GM23248 (cell line): ENCODE measurements at regions not wholly inside any gene's neighbourhood (a gene's known extent, or its start where the extent isn't known, plus 50 kb on each side); places are given as distances from the start of the nearest gene placed in this dataset.

Source experiments
- EZH2 ChIP-seq: fragments of 200-600 bp; sonication (generic); IDR thresholded peaks from 2 replicates; pipeline ENCODE4 v1.6.1; 2018; ENCODE audit warnings: antibody characterized with exemption, mild to moderate bottlenecking; ENCODE audit not compliant: insufficient read depth, poor library complexity, severe bottlenecking
- EZH2phosphoT487 ChIP-seq: fragments of 200-600 bp; sonication (generic); IDR thresholded peaks from 2 replicates; pipeline ENCODE4 v1.6.1; 2018; ENCODE audit warnings: antibody characterized with exemption, moderate library complexity, mild to moderate bottlenecking, low read depth; ENCODE audit not compliant: insufficient read depth

GRCh38 chr17:12459736-12460135 is 206.0 kb upstream of the MYOCD start:
- TF ChIP-seq EZH2phosphoT487 (no peak), EZH2 (no peak)
